DOHH2 (cell line): ENCODE measurements at regions not wholly inside any gene's neighbourhood (a gene's known extent, or its start where the extent isn't known, plus 50 kb on each side); places are given as distances from the start of the nearest gene placed in this dataset.

Source experiments
- H3F3A ChIP-seq: fragments of 200-600 bp; sonication (generic), shearing (Covaris generic); 2 replicates; pipeline ENCODE4 v1.6.0; 2016; ENCODE audit warnings: antibody characterized with exemption, mild to moderate bottlenecking; ENCODE audit not compliant: control insufficient read depth, insufficient read depth
- H3K27ac ChIP-seq: fragments of 200-600 bp; sonication (generic); 2 replicates; pipeline ENCODE4 v1.5.1; 2014; ENCODE audit warnings: low read depth, mild to moderate bottlenecking, low read length, moderate library complexity
- H3K27me3 ChIP-seq: fragments of 200-600 bp; sonication (generic); 2 replicates; pipeline ENCODE4 v1.6.1; 2014; ENCODE audit warnings: mild to moderate bottlenecking, low read length, mixed read lengths; ENCODE audit not compliant: control insufficient read depth
- H3K36me3 ChIP-seq: fragments of 200-600 bp; sonication (generic); 2 replicates; pipeline ENCODE4 v1.6.1; 2014; ENCODE audit warnings: mild to moderate bottlenecking, low read length, moderate library complexity, mixed read lengths; ENCODE audit not compliant: control insufficient read depth
- H3K4me1 ChIP-seq: fragments of 200-600 bp; sonication (generic); 2 replicates; pipeline ENCODE4 v1.6.1; 2014; ENCODE audit warnings: mild to moderate bottlenecking, low read length, mixed read lengths; ENCODE audit not compliant: control insufficient read depth
- H3K4me2 ChIP-seq: fragments of 200-600 bp; sonication (generic); 2 replicates; pipeline ENCODE4 v1.6.0; 2014; ENCODE audit warnings: mild to moderate bottlenecking, low read length, moderate library complexity
- H3K4me3 ChIP-seq: fragments of 200-600 bp; sonication (generic); 2 replicates; pipeline ENCODE4 v1.5.1; 2014; ENCODE audit warnings: mild to moderate bottlenecking, low read length, mixed read lengths
- H3K79me2 ChIP-seq: fragments of 200-600 bp; sonication (generic); 2 replicates; pipeline ENCODE4 v1.6.1; 2014; ENCODE audit warnings: mild to moderate bottlenecking, low read length, mixed read lengths; ENCODE audit not compliant: control insufficient read depth
- H3K9me2 ChIP-seq: fragments of 200-600 bp; sonication (generic); replicated peaks from 2 replicates; pipeline ENCODE4 v1.6.1; 2014; ENCODE audit warnings: mild to moderate bottlenecking, low read length, mixed read lengths; ENCODE audit not compliant: control insufficient read depth
- H3K9me3 ChIP-seq: fragments of 200-600 bp; sonication (generic); 2 replicates; pipeline ENCODE4 v1.6.1; 2014; ENCODE audit warnings: antibody characterized with exemption, low read length, mixed read lengths; ENCODE audit not compliant: control insufficient read depth, insufficient read depth
- H4K20me1 ChIP-seq: fragments of 200-600 bp; sonication (generic); 2 replicates; pipeline ENCODE4 v1.6.0; 2014; ENCODE audit warnings: low read depth, mild to moderate bottlenecking, antibody characterized with exemption, low read length, moderate library complexity; ENCODE audit not compliant: control insufficient read depth, insufficient read depth
- EZH2phosphoT487 ChIP-seq: fragments of 200-600 bp; sonication (generic); IDR thresholded peaks from 2 replicates; pipeline ENCODE4 v1.6.1; 2017; ENCODE audit warnings: borderline replicate concordance, mild to moderate bottlenecking, antibody characterized with exemption, low read length, moderate library complexity, mixed read lengths
- TF ChIP-seq, protein P1 (sequence below): fragments of 200-600 bp; sonication (generic); IDR thresholded peaks from one replicate; pipeline ENCODE4 v1.5.1; 2014; ENCODE audit warnings: antibody characterized with exemption, mild to moderate bottlenecking, low read depth, low read length; ENCODE audit not compliant: poor library complexity, severe bottlenecking

DNA sequence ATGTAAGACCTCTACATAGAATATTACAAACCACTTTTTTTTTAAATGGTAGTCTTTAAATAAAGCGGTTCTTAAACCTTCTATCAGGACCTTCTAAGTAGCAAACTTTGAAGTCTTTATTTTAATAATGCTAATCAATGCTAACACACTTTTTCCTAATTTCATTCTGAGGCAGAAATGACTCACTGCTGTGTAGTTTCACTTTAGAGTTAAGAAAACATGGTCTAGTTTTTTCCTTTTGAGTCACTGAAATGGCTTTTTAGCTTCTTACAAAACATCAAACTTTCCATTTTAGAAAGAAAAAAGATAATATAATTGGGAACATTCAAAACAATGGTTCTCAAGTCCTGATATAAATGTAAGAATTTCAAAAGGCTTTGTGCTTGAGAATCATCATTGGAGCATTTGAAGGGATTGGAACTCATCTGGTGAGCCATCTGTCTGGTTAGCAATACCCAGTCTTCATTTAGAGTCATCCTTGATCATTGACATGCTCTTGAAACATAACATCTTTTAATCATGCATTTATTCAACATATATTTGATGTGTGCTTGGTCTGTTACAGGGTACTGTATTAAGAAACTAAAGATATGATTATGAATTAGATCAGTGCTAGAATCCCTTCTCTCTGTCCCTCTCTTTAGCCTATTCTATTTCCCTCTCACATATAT is 258.3 kb upstream of the MON1B start:
- H3K4me3 ChIP-seq, result no peak overlapping the region
- no peaks in the 10 kb centered on the region for H3K36me3 ChIP-seq
- H3K27ac ChIP-seq, result no peak overlapping the region
- no peak overlapping the region for H3K4me2 ChIP-seq
- H3K79me2 ChIP-seq, result no peaks in the 10 kb centered on the region
- H3K4me1 ChIP-seq, result no peaks in the 10 kb centered on the region
- H3F3A ChIP-seq, result no peaks in the 10 kb centered on the region
- H4K20me1 ChIP-seq, result no peaks in the 10 kb centered on the region
- no peaks in the 10 kb centered on the region for H3K9me2 ChIP-seq
- no peaks in the 10 kb centered on the region for H3K27me3 ChIP-seq
- TF ChIP-seq, protein P1, sequence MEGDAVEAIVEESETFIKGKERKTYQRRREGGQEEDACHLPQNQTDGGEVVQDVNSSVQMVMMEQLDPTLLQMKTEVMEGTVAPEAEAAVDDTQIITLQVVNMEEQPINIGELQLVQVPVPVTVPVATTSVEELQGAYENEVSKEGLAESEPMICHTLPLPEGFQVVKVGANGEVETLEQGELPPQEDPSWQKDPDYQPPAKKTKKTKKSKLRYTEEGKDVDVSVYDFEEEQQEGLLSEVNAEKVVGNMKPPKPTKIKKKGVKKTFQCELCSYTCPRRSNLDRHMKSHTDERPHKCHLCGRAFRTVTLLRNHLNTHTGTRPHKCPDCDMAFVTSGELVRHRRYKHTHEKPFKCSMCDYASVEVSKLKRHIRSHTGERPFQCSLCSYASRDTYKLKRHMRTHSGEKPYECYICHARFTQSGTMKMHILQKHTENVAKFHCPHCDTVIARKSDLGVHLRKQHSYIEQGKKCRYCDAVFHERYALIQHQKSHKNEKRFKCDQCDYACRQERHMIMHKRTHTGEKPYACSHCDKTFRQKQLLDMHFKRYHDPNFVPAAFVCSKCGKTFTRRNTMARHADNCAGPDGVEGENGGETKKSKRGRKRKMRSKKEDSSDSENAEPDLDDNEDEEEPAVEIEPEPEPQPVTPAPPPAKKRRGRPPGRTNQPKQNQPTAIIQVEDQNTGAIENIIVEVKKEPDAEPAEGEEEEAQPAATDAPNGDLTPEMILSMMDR, result no peak
- no peak for TF ChIP-seq EZH2phosphoT487
- H3K9me3 ChIP-seq, result peaks cover 2% of the 10 kb centered on the region; the same call in 1 of the 2 replicates

DNA sequence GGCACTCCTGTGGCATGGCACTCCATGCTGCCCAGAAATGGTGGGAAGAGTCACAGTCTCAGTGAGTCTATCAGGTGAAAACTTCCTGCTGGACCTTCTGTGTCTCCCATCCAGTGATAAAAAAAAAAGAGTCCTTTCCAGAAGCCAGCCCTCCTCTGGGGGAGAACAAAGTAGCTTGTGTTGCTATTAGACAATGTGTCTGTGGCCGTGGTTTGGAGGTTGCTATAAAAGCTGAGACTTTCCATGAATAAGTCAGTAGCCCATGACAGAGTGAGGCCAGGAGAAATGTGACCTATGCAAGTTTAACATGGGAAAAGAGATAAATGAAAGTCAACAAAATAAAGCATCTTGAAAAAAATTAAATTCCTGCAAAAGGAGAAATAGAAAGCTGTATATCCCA is 250.7 kb upstream of the MON1B start:
- TF ChIP-seq, protein P1, result no peak
- no peak for TF ChIP-seq EZH2phosphoT487
- Histone ChIP-seq H3K27ac (no peak overlapping the region), H4K20me1 (no peaks in the 10 kb centered on the region), H3K79me2 (no peaks in the 10 kb centered on the region), H3F3A (no peaks in the 10 kb centered on the region), H3K9me3 (no peaks in the 10 kb centered on the region), H3K4me3 (no peak overlapping the region), H3K9me2 (no peaks in the 10 kb centered on the region), H3K27me3 (no peaks in the 10 kb centered on the region), H3K4me2 (no peak overlapping the region), H3K36me3 (no peaks in the 10 kb centered on the region), H3K4me1 (no peaks in the 10 kb centered on the region)

- Histone ChIP-seq H3K27ac (no peak overlapping the region), H3K79me2 (no peaks in the 10 kb centered on the region), H3K4me1 (no peaks in the 10 kb centered on the region), H3K36me3 (no peaks in the 10 kb centered on the region), H3K9me2 (no peaks in the 10 kb centered on the region), H3K4me3 (no peak overlapping the region), H4K20me1 (no peaks in the 10 kb centered on the region), H3K27me3 (no peaks in the 10 kb centered on the region), H3K9me3 (no peaks in the 10 kb centered on the region), H3F3A (no peaks in the 10 kb centered on the region), H3K4me2 (no peak overlapping the region)
- TF ChIP-seq, protein P1, result no peak
- TF ChIP-seq EZH2phosphoT487, result no peak
These were observed 249.9 kb upstream of the MON1B start for GRCh38 chr16:76941113-76941512.
